B cell (primary cell): ENCODE measurements at regions not wholly inside any gene's neighbourhood (a gene's known extent, or its start where the extent isn't known, plus 50 kb on each side); places are given as distances from the start of the nearest gene placed in this dataset.

Experiments
- CTCF ChIP-seq: fragments of 200-600 bp; IDR thresholded peaks from one replicate; pipeline ENCODE4 v1.8.0; 2022; ENCODE audit warnings: antibody characterized with exemption, mild to moderate bottlenecking
- EZH2 ChIP-seq: IDR thresholded peaks from 2 replicates; pipeline ENCODE4 v1.6.1; 2012; ENCODE audit warnings: borderline replicate concordance, low read depth, mild to moderate bottlenecking, moderate library complexity, low read length; ENCODE audit not compliant: insufficient read depth, poor library complexity, severe bottlenecking

DNA sequence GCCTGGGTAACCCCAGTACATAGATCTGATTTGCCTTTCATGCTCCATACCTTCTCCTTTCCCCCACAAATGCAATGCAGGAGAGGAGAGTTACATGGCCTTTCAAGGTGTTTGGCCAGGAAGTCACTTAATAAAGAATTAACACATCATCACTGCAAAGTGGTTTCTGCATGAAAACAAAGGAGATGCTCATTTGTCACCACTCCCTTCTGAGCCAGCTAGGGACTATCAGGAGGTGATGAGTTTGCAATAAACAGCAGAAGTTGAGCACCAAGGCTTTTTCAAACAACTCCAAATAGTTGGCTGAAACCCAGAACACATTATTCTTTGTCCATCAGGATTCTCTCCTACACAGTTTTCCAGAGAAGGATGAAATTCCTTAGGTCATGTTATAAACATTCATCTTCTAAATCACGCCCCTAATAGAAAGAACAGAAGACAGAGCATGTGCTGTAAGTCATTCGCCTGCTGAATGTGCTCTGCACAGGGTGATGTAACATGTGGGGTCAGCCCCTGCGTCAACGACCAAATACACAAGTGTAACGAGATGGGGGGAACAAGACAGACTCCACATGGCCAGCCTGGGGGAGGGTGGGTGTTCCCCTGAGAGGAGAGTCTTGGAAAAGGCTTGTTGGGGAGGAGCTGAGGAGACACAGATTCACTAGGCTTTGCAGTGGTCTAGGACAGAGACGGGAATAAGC, 87.3 kb upstream of the RMDN2 start:
- TF ChIP-seq CTCF, result no peak
- TF ChIP-seq EZH2, result no peak
